NCI-H526 treated with DMSO at 0.1 percent for 48 hours (cell line): ENCODE measurements at regions not wholly inside any gene's neighbourhood (a gene's known extent, or its start where the extent isn't known, plus 50 kb on each side); places are given as distances from the start of the nearest gene placed in this dataset.
"Not testable (repeated sequence)": the region's sequence is repeated elsewhere in the genome, so short reads cannot be mapped to it uniquely, and the experiment has no call there.

Experiments
- DNase-seq: peaks from one replicate; lab custom pipeline; 2025; lab: John Stamatoyannopoulos, UW

DNA sequence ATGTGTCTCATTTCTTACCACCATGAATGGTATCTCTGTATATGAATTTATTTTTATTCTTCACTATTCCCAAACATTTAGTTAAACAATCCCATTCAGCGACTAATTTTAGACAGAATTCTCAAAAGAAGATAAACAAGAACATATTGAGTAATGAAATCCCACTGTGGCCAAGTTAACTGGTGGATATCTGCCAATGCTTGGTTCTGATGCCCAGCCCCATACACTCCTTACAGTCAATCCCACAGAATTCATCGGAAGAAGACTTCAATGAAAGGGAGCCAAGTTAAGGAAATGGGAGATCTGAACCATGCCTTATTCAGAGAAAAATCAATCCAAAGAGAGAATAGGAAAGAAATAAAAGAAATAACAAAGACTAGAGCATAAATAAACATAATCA lies 518.0 kb downstream of the XPNPEP1 start:
- DNase-seq, result no peak

DNA sequence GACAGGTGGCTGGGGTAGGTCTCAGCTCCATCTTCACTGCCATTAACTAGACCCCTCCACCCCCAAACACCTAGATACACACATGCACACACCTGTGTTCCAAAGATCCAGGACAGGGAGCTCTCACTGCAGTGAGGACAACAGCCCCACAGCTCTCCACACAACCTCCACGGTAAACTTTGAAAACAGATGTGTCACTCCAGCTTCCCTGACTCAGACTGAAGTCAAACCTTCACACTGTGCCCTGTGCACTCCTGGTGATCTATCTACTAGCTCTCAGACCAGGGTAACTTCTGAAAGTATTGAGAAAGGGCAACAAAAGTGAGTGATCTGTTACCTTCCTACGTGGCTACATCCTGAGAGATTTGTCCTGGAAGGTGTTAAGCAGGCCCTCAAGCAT lies 519.8 kb downstream of the XPNPEP1 start:
- no peak for DNase-seq

DNA sequence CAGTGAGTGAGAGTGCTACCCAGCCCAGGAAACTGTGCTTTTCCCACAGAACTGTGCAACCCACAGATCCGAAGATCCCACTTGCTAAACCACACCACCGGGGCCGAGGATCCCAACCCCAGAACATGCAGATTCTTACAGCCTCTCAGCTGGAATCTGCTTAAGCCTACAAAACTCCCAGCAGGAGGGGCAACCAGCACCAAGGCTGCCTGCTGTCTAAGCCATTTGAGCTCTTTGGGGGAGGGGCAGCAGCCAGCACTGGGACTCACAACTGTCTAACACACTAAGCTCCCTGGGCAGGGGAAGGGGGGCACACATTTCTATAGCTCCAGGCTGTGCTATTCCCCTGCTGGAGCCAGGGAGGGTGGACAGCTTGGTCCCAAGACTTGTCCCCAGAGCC lies 529.9 kb downstream of the XPNPEP1 start:
- no peak for DNase-seq

DNA sequence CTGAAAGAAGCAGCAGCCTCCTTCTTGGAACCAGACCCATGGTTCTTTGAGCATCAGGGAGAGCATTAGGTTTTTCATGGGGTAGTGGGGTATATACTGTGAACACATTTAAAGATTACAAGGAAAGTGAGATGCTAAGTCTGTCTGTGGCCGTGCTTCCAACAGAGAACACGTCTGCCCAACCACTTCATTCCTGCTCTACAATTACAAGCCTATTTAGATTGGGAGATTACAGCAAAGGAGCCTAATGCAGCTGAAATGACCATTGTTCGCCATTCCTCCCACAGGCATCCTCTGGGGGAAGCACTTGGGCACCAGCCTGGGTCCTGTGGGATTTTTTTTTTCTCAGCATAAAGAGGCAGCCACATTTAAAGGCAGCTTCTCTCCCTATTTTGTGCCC lies 536.4 kb downstream of the XPNPEP1 start:
- DNase-seq, result no peak

DNA sequence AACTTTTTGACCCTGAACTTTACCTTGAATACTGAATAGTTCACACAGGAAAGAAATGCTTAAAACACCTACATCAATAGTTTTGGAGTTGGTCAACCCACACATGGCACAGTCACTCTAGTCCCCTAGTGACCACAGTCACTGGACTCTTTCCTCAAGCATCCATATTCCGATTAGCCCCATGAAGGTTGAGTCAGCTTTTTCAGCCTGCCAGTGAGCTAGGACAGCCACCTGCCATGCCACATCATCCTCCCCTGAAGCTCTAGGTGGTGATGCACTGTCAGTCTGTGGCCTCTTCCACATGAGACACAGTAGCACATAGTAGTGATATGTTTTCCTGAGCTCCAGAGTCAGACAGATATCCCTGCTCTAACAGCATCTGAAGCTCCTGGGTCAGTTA lies 537.2 kb downstream of the XPNPEP1 start:
- no peak for DNase-seq

DNA sequence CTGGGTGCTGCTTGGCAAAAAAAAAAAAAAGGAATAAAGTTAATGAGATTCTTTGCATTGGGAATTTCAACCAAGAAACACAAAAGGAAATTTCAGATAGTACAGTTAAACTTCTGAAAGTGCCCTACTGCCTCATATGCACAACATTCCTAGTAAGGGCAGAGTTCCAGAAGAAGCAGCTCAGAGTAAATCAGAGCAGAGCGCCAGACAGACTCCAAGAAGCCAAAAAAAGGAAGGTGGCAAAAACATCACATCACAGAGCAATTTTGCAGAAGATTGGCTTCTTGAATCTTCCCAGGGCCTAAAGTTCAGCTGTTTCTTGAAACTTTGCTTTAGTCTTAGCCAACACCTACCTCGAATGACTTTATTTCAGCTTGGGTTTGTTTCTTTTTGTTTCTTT lies 544.1 kb downstream of the XPNPEP1 start:
- no peak for DNase-seq

DNA sequence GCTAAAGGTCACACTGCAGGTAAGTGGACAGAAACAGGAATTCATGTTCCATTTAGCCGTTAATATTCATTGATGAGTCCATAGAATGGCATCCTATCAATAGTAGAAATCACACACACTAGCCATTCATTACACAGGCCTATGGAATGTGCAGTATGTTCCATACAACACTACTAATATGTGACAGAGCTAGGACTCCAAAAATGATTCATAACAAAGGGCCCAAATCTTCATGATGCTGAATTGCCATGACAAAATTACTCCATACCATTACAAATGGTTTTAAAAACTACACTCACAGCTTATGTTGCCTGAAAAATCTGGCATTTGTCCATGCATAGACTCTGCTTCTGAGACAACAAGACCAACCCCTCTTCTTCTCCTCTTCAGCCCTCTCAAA lies 549.1 kb downstream of the XPNPEP1 start:
- DNase-seq, result no peak

DNA sequence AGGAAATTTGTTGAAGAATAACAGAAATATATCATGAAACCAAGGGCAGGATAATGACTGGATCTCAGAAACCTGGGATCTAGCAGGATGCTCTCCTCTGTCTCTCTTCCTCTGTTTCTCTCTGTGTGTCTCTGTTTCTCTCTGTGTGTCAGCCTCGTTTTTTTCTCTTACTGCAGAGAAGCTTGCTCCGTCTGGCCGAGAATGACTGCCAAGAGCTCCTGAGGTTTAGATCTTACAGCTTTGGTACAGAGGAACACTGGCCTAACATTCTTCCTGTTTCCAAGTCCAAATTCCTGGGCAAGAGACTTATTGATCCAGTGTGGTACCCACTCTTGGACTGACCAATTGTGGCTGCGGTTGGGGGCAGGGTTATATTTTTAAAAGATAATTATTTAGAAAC lies 564.0 kb downstream of the XPNPEP1 start:
- no peak for DNase-seq

DNA sequence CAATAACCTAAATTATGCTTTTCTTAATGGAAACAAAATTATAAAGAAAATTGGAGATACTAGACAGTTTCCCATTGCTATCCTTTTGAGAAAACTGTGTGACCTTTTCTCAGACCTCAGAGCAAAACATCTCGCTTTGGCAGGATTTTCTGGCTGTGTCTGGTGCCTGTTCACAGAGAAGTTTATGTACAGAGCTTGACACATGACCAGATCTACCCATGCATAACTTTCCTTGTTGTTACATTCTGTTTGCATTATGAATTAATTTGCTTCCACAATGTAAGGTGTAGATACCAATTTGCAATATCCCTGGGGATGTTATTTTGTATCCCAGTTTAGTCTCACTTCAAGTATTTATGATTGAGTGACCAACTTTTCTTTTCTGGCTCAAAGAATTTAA lies 565.0 kb downstream of the XPNPEP1 start:
- DNase-seq, result no peak

DNA sequence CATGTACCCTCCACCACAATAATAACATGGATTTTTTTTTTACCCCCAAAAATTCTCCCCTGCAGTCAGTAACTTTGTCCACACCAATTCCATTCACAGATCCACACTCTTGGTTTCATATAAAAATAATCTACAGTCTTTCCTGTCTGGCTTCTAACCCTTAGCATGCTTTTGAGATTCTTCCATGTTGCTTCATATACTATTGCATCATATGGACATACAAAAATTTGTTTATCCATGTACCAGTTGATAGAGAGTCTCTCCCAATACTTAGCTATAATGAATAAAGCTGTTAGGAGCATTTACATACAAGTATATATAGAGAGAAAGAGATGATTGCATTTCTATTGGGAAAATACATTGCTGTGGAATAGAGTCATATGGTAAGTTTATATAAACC lies 575.0 kb downstream of the XPNPEP1 start:
- DNase-seq, result no peak

DNA sequence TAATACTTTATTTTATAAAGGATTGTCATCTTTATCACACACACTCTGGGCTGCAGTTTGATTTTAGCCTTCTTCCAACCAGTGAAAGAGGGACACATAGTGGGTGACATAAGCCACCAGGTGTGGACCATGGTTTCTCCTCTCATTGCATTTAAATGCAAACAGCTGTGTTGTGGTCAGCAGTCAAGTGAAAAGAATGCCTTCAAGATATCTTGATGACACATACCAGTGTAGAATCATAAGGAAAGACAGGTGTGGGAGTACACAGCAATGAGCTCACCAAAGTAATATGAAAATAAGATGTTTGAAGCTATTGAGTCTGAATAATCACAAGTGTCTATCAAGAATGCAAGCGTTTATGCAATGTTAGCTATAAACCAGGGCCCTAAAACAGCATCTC lies 580.0 kb downstream of the XPNPEP1 start:
- no peak for DNase-seq

DNA sequence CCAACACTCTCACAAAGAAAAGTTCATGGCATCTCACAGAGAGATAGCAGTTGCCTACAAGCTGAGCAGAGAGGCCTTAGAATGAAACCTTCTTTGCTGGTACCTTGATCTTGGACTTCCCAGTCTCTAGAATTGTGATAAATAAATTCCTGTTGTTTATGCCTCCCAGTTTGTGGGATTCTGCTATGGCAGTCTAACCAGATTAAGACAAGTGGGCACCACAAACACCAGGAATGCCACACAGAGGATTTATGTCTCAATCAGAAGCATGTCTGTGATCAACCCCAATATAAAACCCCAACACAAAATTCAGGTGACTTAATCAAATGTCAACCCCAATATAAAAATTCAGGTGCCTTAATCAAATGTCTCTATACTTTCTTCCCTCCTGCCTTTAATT lies 581.3 kb downstream of the XPNPEP1 start:
- DNase-seq, result no peak

DNA sequence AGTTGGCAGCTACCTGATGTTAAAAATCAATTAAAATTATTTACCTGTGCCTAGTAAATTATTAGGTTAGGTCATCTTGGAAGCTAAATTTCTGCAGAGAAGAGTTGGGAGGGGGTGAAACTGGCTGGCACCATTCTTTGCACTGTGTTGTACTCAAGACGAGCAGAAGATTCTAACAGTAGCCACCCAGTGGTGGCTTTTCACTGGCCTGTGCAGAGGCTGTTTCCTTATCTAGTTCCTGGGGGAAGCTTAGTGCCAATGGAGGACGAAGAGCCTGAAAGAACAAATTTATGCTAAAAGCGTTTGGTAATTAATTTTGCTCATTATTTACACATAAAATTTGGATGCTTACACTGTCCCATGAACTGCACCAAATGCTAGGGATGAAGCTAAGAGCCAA lies 595.3 kb downstream of the XPNPEP1 start:
- no peak for DNase-seq

DNA sequence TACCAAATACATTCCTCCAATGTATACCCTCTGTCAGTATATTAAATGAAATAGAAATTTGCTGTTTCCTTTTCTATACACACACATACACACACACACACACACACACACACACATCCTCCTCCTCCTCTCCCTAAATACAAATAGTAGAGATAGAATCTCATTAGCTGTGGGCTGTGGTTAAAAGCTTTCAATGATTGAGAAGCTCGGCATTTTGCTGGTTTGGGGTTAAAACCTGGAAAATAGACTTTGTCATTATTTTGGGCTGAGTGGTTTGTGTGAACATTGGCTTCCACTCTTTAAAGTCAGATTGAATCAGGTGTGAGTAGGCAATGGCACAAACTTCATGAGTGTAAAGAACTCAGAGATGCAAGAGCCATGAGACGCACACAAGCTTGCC lies 596.0 kb downstream of the XPNPEP1 start:
- no peak for DNase-seq

DNA sequence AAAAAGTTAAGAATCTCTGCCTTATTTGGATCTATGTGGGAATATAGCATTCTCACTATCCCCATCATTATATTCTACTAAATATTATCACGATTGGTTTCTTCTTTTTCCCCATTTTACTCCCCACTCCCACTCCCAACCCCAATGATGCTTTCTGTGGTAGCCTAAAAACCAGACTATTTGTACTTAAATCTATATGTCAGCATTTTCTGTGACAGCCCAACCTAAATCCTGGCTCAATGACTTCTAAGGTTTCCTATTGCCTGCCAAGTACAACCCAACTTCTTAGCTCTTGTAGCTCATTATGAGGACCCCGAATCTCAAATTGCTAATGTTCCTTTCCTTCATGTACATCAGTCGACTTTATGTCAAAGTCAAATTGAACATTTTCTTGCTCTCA lies 598.6 kb downstream of the XPNPEP1 start:
- no peak for DNase-seq

DNA sequence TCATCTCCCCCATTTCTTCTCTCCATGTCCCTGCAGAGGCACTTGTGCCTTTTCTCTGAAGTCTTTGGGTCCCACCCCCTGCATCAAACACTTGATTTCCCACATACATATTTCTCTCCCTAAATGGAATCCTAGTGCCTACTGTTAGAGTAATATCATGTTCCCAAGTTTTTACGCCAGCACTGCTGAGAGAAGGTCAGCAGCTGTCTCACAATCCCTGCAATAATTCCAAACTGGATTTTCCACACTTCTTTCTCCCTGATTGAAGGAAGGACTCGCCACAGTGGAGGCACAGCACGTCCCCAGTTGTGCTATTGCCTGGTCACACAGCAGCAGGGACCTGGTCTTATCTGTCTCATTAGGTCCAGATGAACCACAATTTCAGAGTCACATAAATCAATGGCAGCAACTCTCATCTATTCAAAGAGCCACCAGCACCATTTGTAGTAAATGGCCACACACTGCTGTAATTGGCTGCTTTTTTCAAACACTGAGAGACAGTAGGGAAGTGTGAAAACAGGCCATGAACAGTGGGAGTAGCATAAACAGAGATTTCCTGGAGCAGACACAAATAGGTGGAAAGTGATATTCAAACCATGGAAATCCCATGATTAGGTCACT lies 605.5 kb downstream of the XPNPEP1 start:
- no peak for DNase-seq

DNA sequence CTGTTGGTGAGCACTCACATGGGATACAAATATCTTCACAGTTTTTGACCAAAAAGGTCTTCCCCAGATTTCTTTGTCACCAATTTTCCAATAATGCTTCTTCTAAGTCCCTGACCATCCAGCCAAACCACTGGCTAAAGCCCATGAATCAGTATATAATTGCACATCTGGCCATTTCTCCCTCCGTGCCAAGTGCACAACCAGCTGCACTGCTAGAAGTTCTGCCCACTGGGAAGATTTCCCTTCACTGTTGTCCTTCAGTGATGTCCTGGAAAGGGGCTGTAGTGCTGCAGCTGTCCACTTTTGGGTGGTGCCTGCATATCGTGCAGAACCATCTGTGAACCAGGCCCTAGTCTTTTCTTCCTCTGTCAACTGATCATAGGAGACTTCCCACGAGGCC lies 609.3 kb downstream of the XPNPEP1 start:
- not testable (repeated sequence) for DNase-seq

DNA sequence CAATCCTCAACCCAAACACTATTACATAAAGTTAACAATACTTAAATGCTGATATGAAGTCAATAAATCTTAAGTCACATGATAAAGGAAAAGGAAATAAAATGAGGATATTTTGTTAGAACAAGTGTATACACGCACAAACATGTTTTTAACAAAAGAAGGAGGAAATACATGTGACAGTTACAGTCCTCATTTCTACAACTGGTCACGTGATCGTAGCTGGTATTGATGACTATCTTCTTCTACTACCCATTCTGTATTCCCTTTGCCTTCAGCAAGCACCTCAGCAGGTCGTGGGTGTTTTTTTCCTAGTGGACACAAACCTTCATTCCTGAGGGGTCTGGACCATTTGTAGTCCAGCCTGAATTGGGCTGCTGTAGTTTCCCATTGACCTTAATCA lies 610.8 kb downstream of the XPNPEP1 start:
- not testable (repeated sequence) for DNase-seq

DNA sequence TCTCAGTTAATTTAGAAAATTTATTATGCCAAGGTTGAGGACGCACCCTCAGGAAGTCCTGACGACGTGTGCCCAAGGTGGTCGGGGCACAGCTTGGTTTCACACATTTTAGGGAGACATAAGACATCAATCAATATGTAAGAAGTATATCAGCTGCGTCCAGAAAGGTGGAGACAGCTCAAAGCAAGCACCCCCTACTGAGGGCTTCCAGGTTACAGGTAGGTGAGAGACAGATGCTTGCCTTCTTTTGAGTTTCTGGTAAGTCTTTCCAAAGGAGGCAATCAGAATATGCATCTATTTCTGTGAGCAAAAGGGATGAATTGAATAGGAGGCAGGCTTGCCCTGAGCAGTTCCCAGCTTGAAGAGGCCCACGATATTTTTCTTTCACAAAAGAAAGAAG lies 614.3 kb downstream of the XPNPEP1 start:
- DNase-seq, result no peak

DNA sequence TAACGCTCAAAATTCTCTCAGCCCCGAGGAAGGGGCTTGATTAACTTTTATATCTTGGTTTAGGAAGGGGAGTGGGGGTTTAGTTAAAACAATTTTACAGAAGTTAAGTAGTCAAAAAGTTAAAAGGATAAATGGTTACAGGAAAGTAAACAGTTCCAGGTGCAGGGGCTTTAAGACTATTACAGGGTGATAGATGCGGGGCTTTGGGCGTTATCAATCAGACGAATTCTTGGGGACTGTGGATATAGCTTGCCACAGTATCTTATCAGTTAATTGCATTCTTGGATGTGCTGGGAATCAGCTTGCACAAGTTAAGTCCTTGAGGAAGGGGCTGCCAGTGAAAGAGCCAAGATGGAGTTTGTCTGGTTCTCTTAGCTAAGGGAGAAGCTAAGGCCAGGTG lies 616.2 kb downstream of the XPNPEP1 start:
- DNase-seq, result not testable (repeated sequence)

DNA sequence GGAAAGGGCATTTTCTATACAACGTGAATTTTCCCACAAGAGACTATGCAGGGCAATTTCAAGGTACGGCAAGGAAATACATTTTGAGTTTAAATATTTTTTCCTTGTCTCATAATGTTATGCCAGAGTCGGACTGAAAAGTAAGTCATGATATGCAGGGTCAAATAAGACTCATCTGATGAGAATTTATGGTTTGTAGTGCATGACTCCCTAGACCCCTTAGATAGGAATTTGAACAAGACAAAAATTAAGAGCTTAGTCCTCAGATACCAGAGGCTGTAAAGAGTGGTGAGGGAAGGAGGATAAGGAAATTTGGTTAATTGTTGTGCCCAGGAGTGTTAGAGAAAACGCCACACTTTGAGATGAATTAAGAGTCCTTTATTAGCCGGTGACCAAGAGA lies 616.6 kb downstream of the XPNPEP1 start:
- DNase-seq, result no peak

DNA sequence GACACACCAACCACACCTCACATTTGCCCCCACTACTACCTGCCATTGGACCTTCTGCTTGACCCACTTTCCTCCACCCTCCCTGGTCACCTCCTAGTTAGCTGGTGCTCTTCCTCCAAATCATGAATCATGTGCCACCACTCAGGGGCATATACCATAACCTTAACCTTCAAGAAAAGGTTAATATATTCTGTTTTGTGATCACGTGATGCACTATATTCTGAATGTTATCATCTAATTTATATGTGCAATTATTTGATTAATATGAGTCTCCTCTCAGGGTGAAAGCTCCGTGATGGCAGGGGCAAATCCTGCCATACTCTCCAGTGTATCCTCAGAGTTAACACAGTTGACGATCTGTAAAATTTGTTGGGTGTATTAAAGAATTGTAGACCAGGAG lies 635.5 kb downstream of the XPNPEP1 start:
- no peak for DNase-seq

DNA sequence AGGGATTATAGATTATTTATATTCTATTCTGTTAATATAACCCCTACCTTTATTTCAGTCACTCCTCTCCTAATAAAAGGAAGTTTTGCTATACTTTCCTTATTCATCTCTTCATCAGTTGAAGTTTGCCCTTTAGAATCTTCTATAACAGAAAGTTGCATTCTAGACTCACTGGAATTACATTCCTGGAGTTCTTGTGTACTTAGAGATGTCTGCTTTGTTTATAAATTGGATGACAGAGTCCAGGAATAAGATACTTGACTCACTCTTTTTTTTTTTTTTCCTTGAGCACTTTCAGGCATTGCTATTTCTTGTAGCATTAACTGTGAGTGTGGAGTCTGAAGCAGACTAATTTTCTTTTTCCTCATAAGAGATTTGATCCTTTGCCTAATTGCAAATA lies 640.8 kb downstream of the XPNPEP1 start:
- DNase-seq, result no peak

DNA sequence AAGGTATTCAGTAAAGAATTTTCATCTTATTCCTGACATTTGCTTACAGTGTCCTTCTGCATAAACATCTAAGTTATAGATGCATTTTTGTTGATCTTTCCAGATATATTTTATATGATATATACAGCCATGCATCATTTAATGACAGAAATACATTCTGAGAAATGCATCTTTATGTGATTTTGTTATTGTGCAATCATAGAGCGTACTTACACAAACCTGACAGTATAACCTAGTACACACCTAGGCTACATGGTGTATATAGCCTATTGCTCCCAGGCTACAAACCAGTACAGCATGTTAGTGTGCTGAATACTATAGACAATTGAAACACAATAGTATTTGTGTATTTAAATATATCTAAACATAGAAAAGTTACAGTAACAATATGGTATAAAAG lies 642.0 kb downstream of the XPNPEP1 start:
- no peak for DNase-seq

DNA sequence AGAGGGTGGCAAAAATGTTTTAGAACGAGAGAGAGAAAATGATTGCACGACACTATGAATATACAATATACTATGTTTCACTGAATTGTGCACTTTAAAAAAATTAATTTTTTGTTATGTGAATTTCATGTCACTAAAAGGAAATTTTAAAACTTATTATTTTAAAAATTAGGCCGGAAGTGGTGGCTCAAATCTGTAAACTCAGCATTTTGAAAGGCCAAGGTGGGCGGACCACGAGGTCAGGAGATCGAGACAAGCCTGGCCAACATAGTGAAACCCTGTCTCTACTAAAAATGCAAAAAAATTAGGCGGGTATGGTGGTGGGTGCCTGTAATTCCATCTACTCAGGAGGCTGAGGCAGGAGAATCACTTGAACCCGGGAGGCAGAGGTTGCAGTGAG lies 642.5 kb downstream of the XPNPEP1 start:
- DNase-seq, result no peak
